Sigmoid colon (tissue), 4 donors: ENCODE measurements at regions not wholly inside any gene's neighbourhood (a gene's known extent, or its start where the extent isn't known, plus 50 kb on each side); places are given as distances from the start of the nearest gene placed in this dataset.

ENCODE experiments used
- POLR2A ChIP-seq, 2 donors: fragments of 450-650 bp; IDR thresholded peaks; one replicate each; pipeline ENCODE4 v1.6.1; 2016; ENCODE audit warnings: antibody characterized with exemption in 2 of 2, mild to moderate bottlenecking in 2 of 2, moderate library complexity in 2 of 2
- POLR2AphosphoS5 ChIP-seq, 4 donors: sonication (generic); formaldehyde crosslinking; IDR thresholded peaks; one replicate each; pipeline ENCODE4 v1.6.1; 2017; ENCODE audit warnings: antibody characterized with exemption in 4 of 4
- TF ChIP-seq, protein P1 (sequence below), 4 experiments: fragments of 450-650 bp in 3 of 4; fragments of 200-600 bp in 1 of 4; IDR thresholded peaks; one replicate each; pipeline ENCODE4 v1.5.1; 2016 to 2019; ENCODE audit warnings: antibody characterized with exemption in 4 of 4, mild to moderate bottlenecking in 3 of 4, moderate library complexity in 2 of 4

- TF ChIP-seq, protein P1, sequence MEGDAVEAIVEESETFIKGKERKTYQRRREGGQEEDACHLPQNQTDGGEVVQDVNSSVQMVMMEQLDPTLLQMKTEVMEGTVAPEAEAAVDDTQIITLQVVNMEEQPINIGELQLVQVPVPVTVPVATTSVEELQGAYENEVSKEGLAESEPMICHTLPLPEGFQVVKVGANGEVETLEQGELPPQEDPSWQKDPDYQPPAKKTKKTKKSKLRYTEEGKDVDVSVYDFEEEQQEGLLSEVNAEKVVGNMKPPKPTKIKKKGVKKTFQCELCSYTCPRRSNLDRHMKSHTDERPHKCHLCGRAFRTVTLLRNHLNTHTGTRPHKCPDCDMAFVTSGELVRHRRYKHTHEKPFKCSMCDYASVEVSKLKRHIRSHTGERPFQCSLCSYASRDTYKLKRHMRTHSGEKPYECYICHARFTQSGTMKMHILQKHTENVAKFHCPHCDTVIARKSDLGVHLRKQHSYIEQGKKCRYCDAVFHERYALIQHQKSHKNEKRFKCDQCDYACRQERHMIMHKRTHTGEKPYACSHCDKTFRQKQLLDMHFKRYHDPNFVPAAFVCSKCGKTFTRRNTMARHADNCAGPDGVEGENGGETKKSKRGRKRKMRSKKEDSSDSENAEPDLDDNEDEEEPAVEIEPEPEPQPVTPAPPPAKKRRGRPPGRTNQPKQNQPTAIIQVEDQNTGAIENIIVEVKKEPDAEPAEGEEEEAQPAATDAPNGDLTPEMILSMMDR (IDR thresholded peaks at IDR 0.05), result no peak
- TF ChIP-seq POLR2AphosphoS5 (IDR thresholded peaks at IDR 0.05), result no peak
- TF ChIP-seq POLR2A (IDR thresholded peaks at IDR 0.05), result no peak
Observed at GRCh38 chr7:121730869-121731268, 142.1 kb upstream of the PTPRZ1 start.
